Mesodermal cell (in vitro differentiated cells): ENCODE measurements at regions not wholly inside any gene's neighbourhood (a gene's known extent, or its start where the extent isn't known, plus 50 kb on each side); places are given as distances from the start of the nearest gene placed in this dataset.
"Not testable (repeated sequence)": the region's sequence is repeated elsewhere in the genome, so short reads cannot be mapped to it uniquely, and the experiment has no call there.

Source experiments
- H3K27ac ChIP-seq: 2 replicates; pipeline ENCODE4 v1.7.0; 2013; ENCODE audit warnings: mild to moderate bottlenecking, low read depth, low read length, moderate library complexity; ENCODE audit not compliant: severe bottlenecking
- H3K36me3 ChIP-seq: 2 replicates; pipeline ENCODE4 v1.7.1; 2013; ENCODE audit warnings: mild to moderate bottlenecking, low read length, moderate library complexity; ENCODE audit not compliant: control insufficient read depth, insufficient read depth
- H3K4me1 ChIP-seq: one replicate; pipeline ENCODE4 v1.7.1; 2013; ENCODE audit warnings: mild to moderate bottlenecking, low read length; ENCODE audit not compliant: insufficient read depth, control insufficient read depth, poor library complexity, severe bottlenecking
- H3K4me3 ChIP-seq: 2 replicates; pipeline ENCODE4 v1.7.0; 2013; ENCODE audit warnings: low read length, control low read depth, mild to moderate bottlenecking; ENCODE audit not compliant: insufficient read depth, poor library complexity, severe bottlenecking; ENCODE audit errors: extremely low read depth
- H3K9me3 ChIP-seq: 2 replicates; pipeline ENCODE4 v1.7.1; 2013; ENCODE audit warnings: mild to moderate bottlenecking, low read length, moderate library complexity; ENCODE audit not compliant: control insufficient read depth
- WGBS, 2 experiments: methylation state at CpG; one replicate each; pipeline ENCODE4 v1.1.5; 2013; ENCODE audit warnings: missing lambda C conversion rate in 2 of 2; ENCODE audit not compliant: insufficient coverage in 2 of 2; 5-methylcytosine and 5-hydroxymethylcytosine counted together

DNA sequence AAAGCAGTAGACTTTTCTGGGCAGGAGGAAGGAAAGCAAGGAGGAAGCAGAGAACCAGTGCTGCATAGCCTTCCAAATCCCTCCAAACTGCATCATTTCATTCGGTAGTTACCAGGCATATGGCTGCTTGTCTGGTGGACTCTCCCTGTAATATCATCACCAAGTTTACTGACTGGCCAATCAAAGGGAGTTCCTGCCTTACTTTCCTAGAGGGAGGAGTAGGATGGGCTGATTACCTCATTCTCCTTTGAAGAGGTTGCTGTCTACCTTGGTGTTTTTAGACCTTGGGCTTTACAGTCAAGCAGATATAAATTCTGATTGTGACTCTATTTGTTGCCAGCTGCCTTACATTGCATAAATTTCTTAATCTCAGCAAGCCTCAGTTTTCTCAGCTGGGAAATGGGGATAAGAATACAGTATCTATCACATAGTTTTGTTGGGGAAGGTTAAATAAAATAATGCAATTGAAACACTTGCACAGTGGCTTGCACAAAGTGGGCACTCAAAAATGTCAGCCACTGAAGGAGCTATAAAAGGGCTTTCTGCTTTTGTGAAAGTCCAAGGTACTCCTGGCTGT lies 297.3 kb upstream of the PROX1 start:
- Histone ChIP-seq H3K9me3 (no peaks in the 10 kb centered on the region), H3K4me3 (no peak overlapping the region), H3K4me1 (no peaks in the 10 kb centered on the region), H3K36me3 (no peaks in the 10 kb centered on the region), H3K27ac (no peak overlapping the region)
- no CpG with 5 or more reads among the region's 1 CpG for WGBS, 2 experiments

DNA sequence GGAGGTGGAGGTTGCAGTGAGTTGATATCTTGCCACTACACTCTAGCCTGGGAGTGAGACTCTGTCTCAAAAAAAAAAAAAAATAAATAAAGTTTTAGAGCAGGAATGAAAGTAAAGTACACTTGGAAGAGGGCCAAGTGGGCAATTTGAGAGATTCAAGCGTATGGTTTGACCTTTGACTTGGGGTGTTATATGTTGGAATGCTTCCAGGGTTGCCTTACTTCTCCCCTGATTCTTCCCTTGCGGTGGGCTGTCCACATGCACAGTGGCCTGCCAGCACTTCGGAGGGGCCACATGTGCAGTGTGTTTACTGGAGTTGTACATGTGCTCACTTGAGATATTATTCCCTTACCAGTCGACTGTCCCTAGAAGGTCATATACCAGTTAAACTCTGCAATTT lies 295.5 kb upstream of the PROX1 start:
- Histone ChIP-seq H3K36me3 (no peaks in the 10 kb centered on the region), H3K4me3 (no peak overlapping the region), H3K9me3 (no peaks in the 10 kb centered on the region), H3K4me1 (no peaks in the 10 kb centered on the region), H3K27ac (no peak overlapping the region)
- WGBS, 2 experiments = 100% methylated on average over 1 to 2 of the region's 4 CpGs

DNA sequence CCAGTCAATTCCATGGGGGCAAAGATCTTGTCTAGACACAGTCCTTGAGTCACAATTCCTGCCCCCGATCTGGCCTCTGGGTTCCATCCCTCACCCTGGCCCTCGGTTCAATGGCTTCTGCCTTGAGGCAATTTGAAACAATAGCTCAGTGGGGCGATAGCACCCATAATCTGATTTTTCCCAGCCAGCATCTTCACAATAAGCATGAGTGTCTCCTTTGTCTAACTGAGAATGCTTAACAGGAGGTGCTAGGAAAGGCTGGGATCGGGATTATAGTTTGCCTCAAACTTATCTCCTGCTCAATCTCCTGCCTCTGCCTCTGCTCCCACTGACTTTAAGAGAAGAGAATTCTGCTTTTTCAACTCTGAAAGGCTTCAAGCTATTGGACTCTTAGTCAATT lies 293.9 kb upstream of the PROX1 start:
- Histone ChIP-seq H3K4me1 (no peaks in the 10 kb centered on the region), H3K27ac (no peak overlapping the region), H3K36me3 (no peaks in the 10 kb centered on the region), H3K4me3 (no peak overlapping the region), H3K9me3 (no peaks in the 10 kb centered on the region)
- 65 to 81% methylated on average over 2 to 4 of the region's 4 CpGs for WGBS, 2 experiments

DNA sequence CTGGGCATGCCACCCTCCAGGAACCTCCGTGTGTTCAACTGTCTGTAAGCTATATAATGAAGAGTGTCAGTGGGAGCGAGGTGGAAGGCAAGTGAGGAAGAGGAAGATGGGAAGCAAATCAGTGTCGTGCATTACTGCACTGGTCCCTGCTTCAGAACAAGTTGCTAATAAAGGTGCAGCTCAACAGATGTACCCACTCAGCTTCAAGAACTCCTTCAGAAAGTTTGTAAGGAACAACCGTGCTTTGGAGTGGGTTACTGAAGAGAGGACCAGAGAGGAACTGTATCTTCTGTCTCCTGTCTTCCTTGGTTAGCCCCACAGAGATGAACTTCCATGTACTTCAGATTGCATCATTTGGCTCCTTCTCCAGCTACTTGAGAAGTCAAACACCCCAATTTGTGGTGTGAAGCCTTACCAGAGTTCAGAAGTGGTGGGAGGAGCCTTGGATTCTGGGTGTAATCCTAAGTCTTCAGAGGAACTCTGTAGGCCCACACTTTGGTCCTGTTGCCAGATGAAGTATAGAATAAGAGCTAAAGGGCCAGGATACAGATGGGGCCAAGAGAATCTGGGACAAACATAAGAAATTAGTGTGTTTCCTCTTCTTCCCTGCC lies 290.5 kb upstream of the PROX1 start:
- Histone ChIP-seq H3K27ac (no peak overlapping the region), H3K4me1 (no peaks in the 10 kb centered on the region), H3K4me3 (no peak overlapping the region), H3K36me3 (no peaks in the 10 kb centered on the region), H3K9me3 (no peaks in the 10 kb centered on the region)
- WGBS, 2 experiments = 83 to 94% methylated on average over 3 of the region's 4 CpGs

DNA sequence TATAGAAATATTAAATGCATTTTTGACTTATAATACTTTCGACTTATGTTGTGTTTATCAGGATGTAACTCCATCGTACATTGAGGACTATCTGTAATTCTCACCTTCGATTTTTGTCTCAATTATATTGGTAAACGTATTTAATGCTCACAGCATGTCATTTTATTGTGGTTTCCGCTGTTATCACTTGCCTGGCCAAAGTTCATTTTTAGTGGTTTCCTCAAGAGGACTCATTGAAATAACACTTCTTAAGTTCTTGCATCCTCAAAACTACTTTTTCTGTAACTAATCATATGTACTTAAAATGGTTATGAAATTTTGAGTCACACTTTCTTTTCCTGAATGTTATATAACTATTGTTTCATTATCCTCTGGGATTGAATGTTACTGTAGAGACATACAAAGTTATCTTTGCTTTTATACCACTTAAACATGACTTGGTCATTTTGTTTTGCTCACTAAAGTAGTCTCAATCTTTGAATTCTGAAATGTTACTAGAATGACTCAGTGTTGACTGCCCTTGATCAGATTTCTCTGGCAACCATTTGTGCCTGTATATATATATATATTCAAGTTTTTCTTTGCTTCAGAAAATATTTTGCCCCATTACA lies 289.6 kb upstream of the PROX1 start:
- 82 to 96% methylated on average over 3 to 4 of the region's 5 CpGs for WGBS, 2 experiments

DNA sequence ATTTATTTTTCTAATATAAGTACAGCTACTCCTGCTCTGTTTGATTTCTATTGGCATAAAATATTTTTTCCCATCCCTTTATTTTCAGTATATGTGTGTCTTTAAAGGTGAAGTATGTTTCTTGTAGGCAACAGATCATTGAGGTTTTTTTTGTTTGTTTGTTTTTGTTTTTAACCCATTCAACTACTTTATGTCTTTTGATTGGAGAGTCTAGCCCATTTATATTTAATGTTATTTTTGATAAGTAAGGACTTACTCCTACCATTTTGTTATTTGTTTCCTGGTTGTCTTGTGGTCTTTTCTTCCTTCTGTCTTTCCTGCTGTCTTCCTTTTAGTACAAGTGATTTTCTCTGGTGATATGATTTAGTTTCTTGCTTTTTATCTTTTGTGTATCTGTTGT lies 285.1 kb upstream of the PROX1 start:
- Histone ChIP-seq H3K4me1 (no peaks in the 10 kb centered on the region), H3K36me3 (no peaks in the 10 kb centered on the region), H3K9me3 (no peaks in the 10 kb centered on the region), H3K27ac (no peak overlapping the region), H3K4me3 (no peak overlapping the region)

More for the DNA sequence above, 289.6 kb upstream of the PROX1 start:
- no peak overlapping the region for H3K27ac ChIP-seq
- H3K36me3 ChIP-seq = no peaks in the 10 kb centered on the region
- no peaks in the 10 kb centered on the region for H3K4me1 ChIP-seq
- H3K9me3 ChIP-seq = no peaks in the 10 kb centered on the region
- no peak overlapping the region for H3K4me3 ChIP-seq

DNA sequence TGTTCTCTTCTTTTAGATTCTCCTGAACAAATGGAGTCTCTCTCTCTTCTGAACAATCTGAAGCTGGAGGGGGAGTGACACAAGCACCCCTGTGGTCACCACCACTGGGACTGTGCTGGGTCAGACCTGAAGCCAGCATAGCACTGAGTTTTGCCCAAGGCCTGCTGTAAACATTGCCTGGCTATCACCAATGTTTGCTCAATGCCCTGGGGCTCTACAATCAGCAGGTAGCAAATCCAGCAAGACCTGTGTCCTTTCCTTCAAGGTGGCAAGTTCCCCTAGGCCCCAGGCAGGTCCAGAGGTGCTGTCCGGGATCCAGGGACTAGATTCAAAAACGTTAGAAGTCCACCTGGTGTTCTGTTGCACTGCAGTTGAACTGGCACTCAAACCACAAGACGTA lies 282.8 kb upstream of the PROX1 start:
- Histone ChIP-seq H3K36me3 (no peaks in the 10 kb centered on the region), H3K9me3 (no peaks in the 10 kb centered on the region), H3K4me1 (no peaks in the 10 kb centered on the region), H3K27ac (no peak overlapping the region), H3K4me3 (no peak overlapping the region)
- WGBS, 2 experiments = 72 to 87% methylated on average over 3 of the region's 3 CpGs

DNA sequence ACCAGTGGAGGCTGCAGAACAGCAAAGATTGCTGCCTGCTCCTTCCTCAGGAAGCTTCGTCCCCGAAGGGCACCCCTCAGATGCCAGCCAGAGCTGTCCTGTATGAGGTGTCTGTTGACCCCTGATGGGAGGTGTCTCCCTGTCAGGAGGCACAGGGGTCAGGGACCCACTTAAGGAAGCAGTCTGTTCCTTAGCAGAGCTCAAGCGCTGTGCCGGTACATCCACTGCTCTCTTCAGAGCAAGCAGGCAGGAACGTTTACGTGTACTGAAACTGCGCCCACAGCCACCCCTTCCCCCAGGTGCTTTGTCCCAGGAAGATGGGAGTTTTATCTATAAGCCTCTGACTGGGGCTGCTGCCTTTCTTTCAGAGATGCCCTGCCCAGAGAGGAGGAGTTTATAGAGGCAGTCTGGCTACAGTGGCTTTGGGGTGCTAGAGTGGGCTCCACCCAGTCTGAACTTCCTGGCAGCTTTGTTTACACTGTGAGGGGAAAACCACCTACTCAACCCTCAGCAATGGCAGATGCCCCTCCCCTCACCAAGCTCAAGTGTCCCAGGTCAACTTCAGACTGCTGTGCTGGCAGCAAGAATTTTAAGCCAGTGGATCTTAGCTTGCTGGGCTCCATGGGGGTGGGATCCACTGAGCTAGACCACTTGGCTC lies 275.8 kb upstream of the PROX1 start:
- WGBS, 2 experiments = 88 to 91% methylated on average over 4 to 5 of the region's 7 CpGs
- not testable (repeated sequence) for H3K4me1 ChIP-seq, H3K9me3 ChIP-seq, H3K4me3 ChIP-seq, H3K36me3 ChIP-seq, H3K27ac ChIP-seq

DNA sequence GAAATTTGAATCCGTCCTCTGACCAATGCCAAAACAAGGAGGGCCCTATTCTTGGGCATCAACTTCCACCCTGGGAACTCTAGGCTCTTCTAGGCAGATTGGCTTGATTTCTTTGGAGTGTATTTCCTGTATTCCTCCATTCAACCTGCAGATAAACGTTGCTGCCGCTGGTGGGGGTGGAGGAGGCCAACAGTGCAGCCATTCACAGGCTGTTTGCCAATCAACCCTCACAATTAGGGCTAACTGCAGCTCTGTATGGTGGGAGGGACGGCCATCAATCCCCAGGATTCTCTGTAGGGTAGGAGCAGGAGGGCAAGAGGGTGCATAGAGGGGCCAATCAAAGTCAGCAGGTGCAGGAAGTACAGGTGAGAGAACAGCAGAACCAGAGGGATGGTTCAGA lies 273.1 kb upstream of the PROX1 start:
- Histone ChIP-seq H3K36me3 (no peaks in the 10 kb centered on the region), H3K4me1 (peaks cover 2% of the 10 kb centered on the region), H3K27ac (no peak overlapping the region), H3K9me3 (no peaks in the 10 kb centered on the region), H3K4me3 (no peak overlapping the region)
- 58 to 67% methylated on average over 1 to 4 of the region's 4 CpGs for WGBS, 2 experiments

DNA sequence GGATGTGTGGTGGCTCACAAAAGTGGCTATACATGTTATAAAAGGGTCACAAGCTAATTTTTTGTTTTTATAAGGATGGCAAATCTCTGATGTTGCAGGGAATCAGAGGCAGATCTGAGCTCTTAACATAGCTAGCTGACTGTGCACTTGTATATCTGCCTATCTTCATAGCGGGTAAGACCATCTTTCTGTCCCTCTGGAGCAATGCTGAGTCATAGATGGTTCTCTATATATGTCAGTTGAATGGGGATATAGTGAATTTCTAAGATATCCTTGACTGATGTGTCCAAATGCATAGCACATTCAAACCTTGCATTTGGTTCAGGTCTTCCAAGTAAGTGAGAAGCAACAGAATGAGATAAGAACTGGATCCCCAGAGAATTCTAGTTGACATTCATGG lies 272.6 kb upstream of the PROX1 start:
- H3K27ac ChIP-seq = no peak overlapping the region
- H3K36me3 ChIP-seq = no peaks in the 10 kb centered on the region
- peaks cover 2% of the 10 kb centered on the region for H3K4me1 ChIP-seq
- H3K4me3 ChIP-seq = no peak overlapping the region
- H3K9me3 ChIP-seq = no peaks in the 10 kb centered on the region
- WGBS, 2 experiments = 100% methylated on average over 1 of the region's 1 CpG; no CpG with 5 or more reads in 1 of the 2 experiments

DNA sequence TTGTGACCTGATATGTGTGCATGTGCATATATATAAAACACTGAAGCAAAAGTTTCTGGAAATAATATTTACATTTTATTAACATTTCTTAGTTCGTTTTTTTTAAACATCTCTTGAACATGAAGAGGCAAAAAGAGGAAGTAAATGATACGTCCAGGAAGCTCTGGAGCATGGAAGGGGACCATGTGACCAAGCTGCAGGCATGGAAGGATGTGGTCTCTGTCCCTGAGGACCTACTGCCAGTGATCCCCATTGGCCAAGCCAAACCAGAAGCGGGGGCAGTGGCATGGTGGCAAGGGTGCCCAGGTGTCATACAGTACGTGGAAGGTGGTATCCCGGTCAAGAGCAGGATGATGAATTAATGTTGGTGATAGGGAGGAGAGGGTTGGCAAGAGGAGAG lies 268.3 kb upstream of the PROX1 start:
- no peak overlapping the region for H3K4me3 ChIP-seq

More for the DNA sequence above, 268.3 kb upstream of the PROX1 start:
- Histone ChIP-seq H3K9me3 (no peaks in the 10 kb centered on the region), H3K4me1 (no peaks in the 10 kb centered on the region), H3K36me3 (no peaks in the 10 kb centered on the region), H3K27ac (no peak overlapping the region)
- 63 to 94% methylated on average over 2 to 3 of the region's 5 CpGs for WGBS, 2 experiments
